HT1080 (cell line): ENCODE measurements at regions not wholly inside any gene's neighbourhood (a gene's known extent, or its start where the extent isn't known, plus 50 kb on each side); places are given as distances from the start of the nearest gene placed in this dataset.
"Not testable (repeated sequence)": the region's sequence is repeated elsewhere in the genome, so short reads cannot be mapped to it uniquely, and the experiment has no call there.

Experiments used
- DNase-seq: peaks from one replicate; pipeline ENCODE4 v3.0.0-alpha.2; 2015; ENCODE audit warnings: low read depth

DNA sequence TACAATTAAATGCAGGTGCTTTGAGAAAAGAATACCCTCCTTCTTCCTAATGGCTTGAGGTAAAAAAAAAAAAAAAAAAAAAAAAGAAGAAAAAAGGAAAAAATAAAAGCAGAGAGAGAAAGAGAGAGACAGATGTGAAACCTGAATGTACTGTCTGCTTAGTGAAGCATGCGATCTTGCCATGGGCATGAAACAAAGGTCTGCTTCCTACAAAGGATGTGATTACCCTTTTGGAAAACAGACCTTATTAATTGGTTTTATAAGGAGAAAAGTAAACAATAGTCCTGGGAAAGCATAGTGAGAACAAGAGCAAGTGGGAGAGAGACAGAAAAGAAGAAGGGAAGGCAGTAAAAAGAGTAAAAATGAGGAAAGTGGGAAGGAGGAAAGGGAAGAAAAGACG lies 526.1 kb upstream of the PABPC4L start:
- no peak for DNase-seq

DNA sequence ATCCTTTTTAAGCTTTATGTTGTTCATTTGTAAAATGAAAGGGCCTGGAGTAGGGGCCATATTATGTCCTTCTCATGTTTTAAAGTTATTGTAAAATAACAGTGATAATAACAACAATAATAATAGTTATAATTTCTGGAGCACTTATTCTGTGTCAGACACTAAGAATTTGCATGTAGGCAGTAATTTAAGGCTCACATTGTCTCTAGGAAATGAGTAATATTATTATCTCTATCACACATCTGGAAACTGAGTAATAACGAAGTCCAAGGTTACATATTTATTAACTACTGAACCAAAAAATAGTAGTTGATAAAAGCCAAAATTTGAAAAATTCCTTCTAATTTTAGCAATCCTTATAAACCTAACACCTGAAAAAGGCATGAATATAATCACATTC lies 520.7 kb upstream of the PABPC4L start:
- DNase-seq, result no peak

DNA sequence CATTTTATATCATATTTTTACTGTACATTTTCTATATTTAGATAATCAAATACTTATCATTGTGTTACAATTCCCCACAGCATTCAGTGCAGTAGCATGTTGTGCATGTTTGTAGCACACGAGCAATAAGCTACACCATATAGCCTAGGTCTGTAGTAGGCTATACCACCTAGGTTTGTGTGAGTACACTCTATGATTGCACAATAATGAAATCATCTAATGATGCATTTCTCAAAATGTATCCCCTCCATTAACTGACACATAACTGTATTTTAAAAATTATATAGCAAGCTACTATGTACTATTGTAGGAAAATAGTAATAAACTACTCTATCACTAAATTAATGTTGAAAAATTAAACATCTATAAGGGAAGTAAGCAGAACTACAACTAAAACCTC lies 518.4 kb upstream of the PABPC4L start:
- no peak for DNase-seq

GRCh38 chr4:134708616-134709015 lies 507.0 kb upstream of the PABPC4L start:
- DNase-seq, result no peak

DNA sequence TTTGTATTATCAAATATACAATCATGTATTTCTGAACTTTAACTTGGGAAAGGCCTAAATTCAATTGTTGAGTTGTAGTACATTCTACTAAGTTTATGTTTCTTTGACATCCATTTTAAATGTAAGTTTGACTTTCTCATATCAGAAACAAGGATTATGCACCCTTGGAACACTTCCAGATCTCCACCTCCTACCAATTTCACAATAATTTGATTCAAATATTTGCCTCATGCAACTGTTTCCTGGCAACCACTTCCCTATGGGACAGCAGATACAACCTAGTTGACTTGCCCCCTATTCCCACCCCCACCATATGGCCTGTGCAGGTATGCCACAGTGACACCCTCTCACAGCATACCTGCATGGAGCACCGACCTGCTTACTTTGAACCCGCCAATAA lies 506.4 kb upstream of the PABPC4L start:
- DNase-seq, result no peak

GRCh38 chr4:134702374-134702773 lies 500.8 kb upstream of the PABPC4L start:
- DNase-seq, result no peak

- no peak for DNase-seq
These were observed 498.7 kb upstream of the PABPC4L start for GRCh38 chr4:134700251-134700650.

DNA sequence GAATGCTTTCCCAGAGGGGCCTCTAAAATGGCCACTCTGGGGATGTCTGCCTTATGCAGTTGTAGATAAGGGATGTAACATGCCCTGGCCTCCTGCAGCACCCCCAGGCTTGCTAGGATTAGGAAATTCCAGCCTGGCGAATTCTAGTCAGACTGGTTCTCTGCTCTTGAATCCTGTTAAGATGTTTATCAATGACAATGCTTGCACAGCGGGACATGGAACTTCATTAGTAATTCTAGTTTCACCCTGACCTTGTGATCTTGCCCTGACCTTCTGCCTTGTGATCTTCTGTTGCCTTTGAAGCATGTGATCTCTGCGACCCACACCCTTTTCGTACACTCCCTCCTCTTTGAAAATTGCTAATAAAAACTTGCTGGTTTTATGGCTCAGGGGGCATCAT lies 497.2 kb upstream of the PABPC4L start:
- DNase-seq, result not testable (repeated sequence)

DNA sequence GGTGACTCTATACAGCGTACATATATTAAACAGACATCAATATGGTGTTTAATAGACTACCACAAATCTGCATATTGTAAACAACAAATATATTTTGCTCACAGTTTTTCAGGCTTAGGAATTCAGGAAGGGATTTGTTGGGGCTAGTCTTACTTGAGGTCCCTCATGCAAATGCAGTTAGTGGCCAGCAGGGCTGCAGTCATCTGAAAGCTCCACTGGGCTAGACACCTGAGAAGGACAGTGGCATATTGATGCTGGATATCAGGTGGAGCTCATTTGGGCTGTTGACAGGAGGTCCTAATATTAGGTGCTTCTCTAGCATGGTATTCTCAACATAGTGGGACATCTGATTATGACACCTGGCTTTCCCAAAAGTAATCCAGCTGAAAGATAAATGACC lies 493.8 kb upstream of the PABPC4L start:
- DNase-seq, result no peak

DNA sequence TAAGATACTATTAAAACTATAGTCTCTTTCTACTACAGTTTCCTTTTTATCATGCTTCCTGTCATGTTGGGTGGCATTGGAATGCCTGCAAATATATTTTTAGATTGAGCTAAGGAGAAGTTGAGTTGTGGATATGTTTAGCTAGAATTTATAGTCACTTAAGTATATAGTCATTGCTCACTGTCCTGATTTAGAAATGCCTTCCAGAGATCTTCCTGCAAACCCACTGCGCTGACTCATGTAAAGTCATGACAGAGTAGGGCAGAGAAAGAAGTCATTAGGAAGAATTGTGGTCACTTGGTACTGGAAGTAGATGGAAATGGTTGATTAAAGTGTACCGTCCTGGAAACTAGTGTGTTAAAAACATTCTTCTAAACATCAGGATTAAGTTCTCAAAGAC lies 490.3 kb upstream of the PABPC4L start:
- DNase-seq, result peak; percentile 76

GRCh38 chr4:134687646-134688628 lies 486.3 kb upstream of the PABPC4L start:
- no peak for DNase-seq

- DNase-seq, result no peak
These were observed 475.7 kb upstream of the PABPC4L start for GRCh38 chr4:134677209-134677814.

GRCh38 chr4:134668237-134668636 lies 466.6 kb upstream of the PABPC4L start:
- DNase-seq, result no peak

DNA sequence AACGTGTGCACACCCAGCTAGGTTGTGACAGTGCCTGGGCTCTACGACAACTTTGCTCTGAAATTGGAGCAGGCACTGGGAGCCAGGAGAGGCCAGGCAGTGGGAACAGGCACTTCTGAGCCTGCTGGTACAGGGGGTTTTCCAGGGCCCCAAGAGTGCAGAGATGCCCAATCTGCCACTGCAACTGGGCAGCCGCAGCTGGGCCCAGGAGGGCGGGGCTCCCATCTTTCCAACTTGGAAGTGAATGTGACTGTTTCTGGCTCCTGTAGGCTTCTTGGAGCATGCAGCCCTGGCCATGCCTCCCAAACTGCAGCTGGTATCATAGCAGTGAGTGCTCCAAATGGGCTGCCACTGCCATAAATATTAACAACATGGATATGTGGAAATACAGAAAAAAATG lies 465.1 kb upstream of the PABPC4L start:
- DNase-seq, result no peak

DNA sequence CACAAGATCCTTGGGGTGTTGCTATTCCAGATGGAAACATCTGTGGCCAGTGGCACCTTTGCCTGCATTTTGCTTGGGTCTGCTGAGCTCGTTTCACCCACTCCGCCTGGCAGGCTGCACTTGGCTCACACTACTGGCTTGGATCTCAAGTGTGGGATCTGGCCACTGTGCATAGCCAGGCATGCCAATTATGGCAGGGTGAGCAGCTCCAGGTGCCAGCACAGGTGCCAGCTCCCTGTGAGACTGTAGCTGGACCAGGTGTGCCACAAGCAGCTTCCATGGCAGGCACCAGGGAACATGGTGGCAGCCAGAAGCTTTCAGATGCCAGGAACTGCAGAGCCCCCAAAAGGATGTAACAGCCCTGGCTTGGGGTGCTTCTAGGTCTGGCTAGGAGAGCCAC lies 463.8 kb upstream of the PABPC4L start:
- no peak for DNase-seq

- DNase-seq, result no peak
These were observed 462.2 kb upstream of the PABPC4L start for GRCh38 chr4:134663742-134664141.

- DNase-seq, result no peak
These were observed 448.9 kb upstream of the PABPC4L start for GRCh38 chr4:134650461-134650860.

DNA sequence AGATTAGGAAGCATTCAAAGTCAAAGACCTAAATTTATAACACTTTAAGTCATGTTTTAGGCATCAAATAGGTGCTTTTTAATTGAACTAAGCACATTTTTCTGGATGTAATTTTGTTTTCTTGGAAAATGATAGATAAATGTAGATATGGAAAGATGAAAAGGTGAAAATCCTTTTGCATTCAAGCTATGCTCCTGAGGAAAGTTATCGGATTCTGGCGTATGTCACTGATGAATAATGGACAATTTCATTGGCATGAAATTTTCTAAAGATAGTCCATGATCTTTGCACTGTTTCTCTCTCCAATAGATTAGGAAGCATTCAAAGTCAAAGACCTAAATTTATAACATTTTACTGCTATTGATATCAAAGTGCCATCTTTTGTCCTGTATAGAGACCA lies 444.2 kb upstream of the PABPC4L start:
- no peak for DNase-seq

- DNase-seq, result no peak
These were observed 434.9 kb upstream of the PABPC4L start for GRCh38 chr4:134636338-134637051.

GRCh38 chr4:134634301-134634700 lies 432.7 kb upstream of the PABPC4L start:
- DNase-seq, result no peak

GRCh38 chr4:134632056-134632455 lies 430.5 kb upstream of the PABPC4L start:
- no peak for DNase-seq

DNA sequence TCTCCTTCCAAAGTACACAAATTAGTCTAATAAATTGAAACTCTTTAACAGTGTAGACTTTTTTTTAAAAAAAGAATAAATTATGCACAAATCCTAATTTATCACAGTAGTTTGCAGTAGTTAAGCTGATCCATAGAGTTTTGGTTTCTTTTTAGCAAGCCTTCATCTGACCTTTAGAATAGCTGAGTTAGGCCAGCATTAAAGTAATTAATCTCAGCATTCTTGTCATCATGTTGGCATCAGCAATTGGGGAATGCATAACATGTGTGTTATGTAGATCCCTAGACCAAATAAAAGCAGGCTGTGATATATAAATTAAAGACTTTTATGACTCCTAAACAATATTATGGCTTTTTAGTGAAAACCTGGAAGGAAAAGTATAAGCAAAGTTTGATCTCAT lies 426.5 kb upstream of the PABPC4L start:
- DNase-seq, result no peak
